Thoracic aorta (tissue), 2 donors: ENCODE measurements at regions not wholly inside any gene's neighbourhood (a gene's known extent, or its start where the extent isn't known, plus 50 kb on each side); places are given as distances from the start of the nearest gene placed in this dataset.
"Not testable (repeated sequence)": the region's sequence is repeated elsewhere in the genome, so short reads cannot be mapped to it uniquely, and the experiment has no call there.

Experiments used
- ATAC-seq: fragments of 150-250 bp; one replicate; pipeline ENCODE4 v1.8.0; 2017; ENCODE audit warnings: low read depth; ENCODE audit not compliant: insufficient number of reproducible peaks, low FRiP score
- DNase-seq: peaks from one replicate; pipeline ENCODE4 v3.0.0-alpha.2; 2020; ENCODE audit warnings: low spot score
- H3K27ac ChIP-seq, 2 donors: fragments of 200-600 bp; sonication (generic); 1 replicate in 1 of 2; 2 replicates in 1 of 2; pipeline ENCODE4 v1.5.1; 2016; ENCODE audit warnings: mild to moderate bottlenecking in 2 of 2, moderate library complexity in 2 of 2
- H3K27me3 ChIP-seq: fragments of 200-600 bp; sonication (generic); replicated peaks from 2 replicates; pipeline ENCODE4 v1.6.0; 2016; ENCODE audit warnings: mild to moderate bottlenecking; ENCODE audit not compliant: insufficient read depth
- H3K36me3 ChIP-seq: fragments of 200-600 bp; sonication (generic); one replicate; pipeline ENCODE4 v1.5.1; 2016
- H3K4me1 ChIP-seq, 2 donors: fragments of 200-600 bp; sonication (generic); 1 replicate in 1 of 2; 2 replicates in 1 of 2; pipeline versions ENCODE4 v1.5.1 to v1.6.0; 2016; ENCODE audit warnings: low read depth in 2 of 2, mild to moderate bottlenecking in 1 of 2; ENCODE audit not compliant: control insufficient read depth in 1 of 2
- H3K4me3 ChIP-seq: fragments of 200-600 bp; sonication (generic); 2 replicates; pipeline ENCODE4 v1.5.1; 2016; ENCODE audit warnings: mild to moderate bottlenecking
- H3K9me3 ChIP-seq: fragments of 200-600 bp; sonication (generic); 2 replicates; pipeline ENCODE4 v1.5.1; 2016
- TF ChIP-seq, protein P1 (sequence below): fragments of 200-600 bp; sonication (generic); IDR thresholded peaks from one replicate; pipeline ENCODE4 v1.5.1; 2019; ENCODE audit warnings: antibody characterized with exemption

DNA sequence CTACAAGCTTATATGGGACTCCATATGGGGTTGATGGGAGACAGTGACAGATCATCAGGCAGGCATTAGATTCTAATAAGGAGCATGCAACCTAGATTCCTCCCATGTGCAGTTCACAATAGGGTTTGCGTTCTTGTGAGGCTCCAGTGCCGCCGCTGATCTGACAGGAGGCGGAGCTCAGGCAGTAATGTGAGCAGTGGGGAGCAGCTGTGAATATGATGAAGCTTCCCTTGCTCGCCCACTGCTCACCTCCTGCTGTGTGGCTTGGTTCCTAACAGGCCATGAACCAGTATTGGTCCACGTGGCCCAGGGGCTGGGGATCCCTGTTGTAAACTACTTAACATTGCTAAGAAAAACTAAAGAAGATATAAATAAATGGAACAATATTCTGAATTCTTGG, 378.4 kb downstream of the KCNRG start:
- Histone ChIP-seq H3K4me3 (no peak overlapping the region), H3K4me1 (no peaks in the 10 kb centered on the region), H3K36me3 (no peaks in the 10 kb centered on the region), H3K27ac (no peak overlapping the region), H3K27me3 (no peaks in the 10 kb centered on the region), H3K9me3 (no peaks in the 10 kb centered on the region)
- TF ChIP-seq, protein P1, sequence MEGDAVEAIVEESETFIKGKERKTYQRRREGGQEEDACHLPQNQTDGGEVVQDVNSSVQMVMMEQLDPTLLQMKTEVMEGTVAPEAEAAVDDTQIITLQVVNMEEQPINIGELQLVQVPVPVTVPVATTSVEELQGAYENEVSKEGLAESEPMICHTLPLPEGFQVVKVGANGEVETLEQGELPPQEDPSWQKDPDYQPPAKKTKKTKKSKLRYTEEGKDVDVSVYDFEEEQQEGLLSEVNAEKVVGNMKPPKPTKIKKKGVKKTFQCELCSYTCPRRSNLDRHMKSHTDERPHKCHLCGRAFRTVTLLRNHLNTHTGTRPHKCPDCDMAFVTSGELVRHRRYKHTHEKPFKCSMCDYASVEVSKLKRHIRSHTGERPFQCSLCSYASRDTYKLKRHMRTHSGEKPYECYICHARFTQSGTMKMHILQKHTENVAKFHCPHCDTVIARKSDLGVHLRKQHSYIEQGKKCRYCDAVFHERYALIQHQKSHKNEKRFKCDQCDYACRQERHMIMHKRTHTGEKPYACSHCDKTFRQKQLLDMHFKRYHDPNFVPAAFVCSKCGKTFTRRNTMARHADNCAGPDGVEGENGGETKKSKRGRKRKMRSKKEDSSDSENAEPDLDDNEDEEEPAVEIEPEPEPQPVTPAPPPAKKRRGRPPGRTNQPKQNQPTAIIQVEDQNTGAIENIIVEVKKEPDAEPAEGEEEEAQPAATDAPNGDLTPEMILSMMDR = no peak
- DNase-seq (no peak), ATAC-seq (no peak)

DNA sequence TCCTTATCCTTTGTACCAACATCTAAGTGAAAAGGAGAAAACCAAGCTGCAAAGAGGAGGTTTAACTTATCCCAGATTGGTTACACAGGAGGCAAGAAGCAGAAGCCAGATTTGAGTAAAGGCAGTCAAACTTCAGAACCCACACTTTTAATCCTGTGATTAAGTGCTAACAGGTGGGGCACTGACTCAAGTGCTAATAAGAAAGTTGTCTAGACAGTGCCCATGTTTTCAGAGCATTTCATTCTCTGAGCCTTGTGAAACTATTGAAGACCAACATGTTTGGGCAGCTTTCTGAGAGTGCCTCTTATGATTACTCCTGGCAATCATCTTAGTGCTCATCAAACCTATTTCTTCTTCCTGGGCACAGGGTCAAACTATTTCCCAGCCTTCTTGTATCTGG, 380.8 kb downstream of the KCNRG start:
- ATAC-seq (no peak), DNase-seq (no peak)
- Histone ChIP-seq H3K9me3 (no peaks in the 10 kb centered on the region), H3K4me1 (peaks cover 0 to 8% of the 10 kb centered on the region in 2 donors), H3K27me3 (no peaks in the 10 kb centered on the region), H3K36me3 (no peaks in the 10 kb centered on the region), H3K4me3 (no peak overlapping the region), H3K27ac (no peak overlapping the region)
- TF ChIP-seq, protein P1 = no peak

DNA sequence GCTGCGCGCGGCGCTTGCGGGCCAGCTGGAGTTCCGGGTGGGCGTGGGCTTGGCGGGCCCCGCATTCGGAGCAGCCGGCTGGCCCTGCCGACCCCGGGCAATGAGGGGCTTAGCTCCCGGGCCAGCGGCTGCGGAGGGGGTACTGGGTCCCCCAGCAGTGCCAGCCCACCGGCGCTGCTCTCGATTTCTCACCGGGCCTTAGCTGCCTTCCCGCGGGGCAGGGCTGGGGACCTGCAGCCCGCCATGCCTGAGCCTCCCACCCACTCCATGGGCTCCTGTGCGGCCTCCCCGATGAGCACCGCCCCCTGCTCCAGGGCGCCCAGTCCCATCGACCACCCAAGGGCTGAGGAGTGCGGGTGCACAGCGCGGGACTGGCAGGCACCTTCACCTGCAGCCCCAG, 381.4 kb downstream of the KCNRG start:
- H3K4me3 ChIP-seq, H3K27ac ChIP-seq, DNase-seq, H3K4me1 ChIP-seq, H3K27me3 ChIP-seq, ATAC-seq, H3K9me3 ChIP-seq, H3K36me3 ChIP-seq: not testable (repeated sequence)

DNA sequence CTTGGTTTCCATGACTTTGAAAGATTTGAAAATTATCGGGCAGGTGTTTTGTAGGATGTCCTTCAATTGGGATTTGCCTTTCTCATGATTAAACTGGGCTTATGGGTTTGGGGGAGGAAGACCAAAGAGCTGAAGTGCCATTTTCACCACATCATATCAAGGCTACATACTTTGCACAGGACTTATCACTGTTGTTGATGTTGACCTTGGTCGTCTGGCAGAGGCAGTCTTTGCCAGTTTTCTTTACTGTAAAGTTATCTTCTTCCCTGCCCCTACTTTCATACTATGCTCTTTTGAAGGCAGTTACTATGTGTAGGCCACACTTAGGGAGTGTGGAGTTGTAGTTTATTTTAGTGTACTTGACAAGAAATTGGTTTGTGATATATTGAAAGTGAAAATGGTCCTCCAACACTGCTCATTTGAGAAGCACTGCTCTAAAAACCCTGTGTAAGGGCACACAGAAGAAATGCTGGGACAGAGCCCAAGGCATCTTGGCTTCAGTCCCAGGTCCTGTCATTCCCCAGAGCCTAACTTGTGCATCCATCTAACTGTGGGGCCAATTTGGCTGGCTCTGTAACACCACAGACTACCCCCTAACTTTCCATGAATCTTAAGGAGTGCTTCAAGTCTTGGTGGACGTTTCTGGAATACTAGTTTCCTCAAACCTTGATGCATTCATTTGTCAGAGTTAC, 384.9 kb downstream of the KCNRG start:
- Histone ChIP-seq H3K27ac (no peak overlapping the region), H3K4me3 (peak overlapping the region; percentile 5), H3K4me1 (peaks cover 0 to 8% of the 10 kb centered on the region in 2 donors), H3K27me3 (no peaks in the 10 kb centered on the region), H3K36me3 (no peaks in the 10 kb centered on the region), H3K9me3 (no peaks in the 10 kb centered on the region)
- DNase-seq = no peak
- no peak for ATAC-seq
- TF ChIP-seq, protein P1 = no peak

DNA sequence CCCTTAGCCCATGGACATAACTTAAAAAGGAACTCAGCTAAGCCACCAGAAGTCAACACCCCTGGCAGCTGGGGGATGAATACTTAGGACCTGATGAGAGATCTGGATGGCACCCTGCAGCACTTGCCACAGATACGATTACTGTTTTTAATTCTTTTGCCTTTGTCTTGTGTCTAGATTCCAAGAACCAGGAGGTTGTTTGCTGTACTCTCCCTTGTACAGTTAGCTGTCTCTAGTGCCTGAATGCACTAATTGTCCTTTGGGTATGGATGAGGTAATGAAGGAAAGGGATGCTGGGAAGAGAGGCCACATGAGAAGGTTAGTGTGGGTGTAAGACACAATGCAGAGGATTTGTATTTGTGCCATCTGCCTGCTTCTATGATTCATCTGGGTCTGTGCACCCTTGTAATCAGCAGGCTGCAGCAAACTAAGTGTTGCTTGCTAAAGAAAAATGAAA, 385.8 kb downstream of the KCNRG start:
- no peak overlapping the region for H3K27ac ChIP-seq
- H3K27me3 ChIP-seq = no peaks in the 10 kb centered on the region
- peaks cover 0 to 8% of the 10 kb centered on the region in 2 donors for H3K4me1 ChIP-seq
- no peaks in the 10 kb centered on the region for H3K9me3 ChIP-seq
- no peak for ATAC-seq
- no peak overlapping the region for H3K4me3 ChIP-seq
- no peak for DNase-seq
- no peaks in the 10 kb centered on the region for H3K36me3 ChIP-seq
- TF ChIP-seq, protein P1 = no peak
